ENCODE measurements at regions not wholly inside any gene's neighbourhood (a gene's known extent, or its start where the extent isn't known, plus 50 kb on each side); places are given as distances from the start of the nearest gene placed in this dataset.

DNA sequence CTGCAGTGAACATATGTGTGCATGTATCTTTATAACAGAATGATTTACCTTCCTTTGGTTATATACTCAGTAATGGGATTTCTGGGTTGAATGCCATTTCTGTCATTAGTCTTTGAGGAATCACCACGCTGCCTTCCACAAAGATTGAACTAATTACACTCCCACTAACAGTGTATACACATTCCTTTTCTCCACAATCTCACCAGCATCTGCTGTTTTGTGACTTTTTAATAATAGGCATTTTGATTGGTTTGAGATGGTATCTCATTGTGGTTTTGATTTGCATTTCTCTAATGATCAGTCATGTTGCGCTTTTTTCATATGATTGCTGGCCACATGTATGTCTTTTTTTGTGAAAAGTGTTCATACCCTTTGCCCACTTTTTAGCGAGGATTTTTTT, 680.5 kb downstream of the PTPRC start:
- peak; percentile 18 to 19 for DNase-seq (ENCODE audit: low read depth in 2 of 2)

DNA sequence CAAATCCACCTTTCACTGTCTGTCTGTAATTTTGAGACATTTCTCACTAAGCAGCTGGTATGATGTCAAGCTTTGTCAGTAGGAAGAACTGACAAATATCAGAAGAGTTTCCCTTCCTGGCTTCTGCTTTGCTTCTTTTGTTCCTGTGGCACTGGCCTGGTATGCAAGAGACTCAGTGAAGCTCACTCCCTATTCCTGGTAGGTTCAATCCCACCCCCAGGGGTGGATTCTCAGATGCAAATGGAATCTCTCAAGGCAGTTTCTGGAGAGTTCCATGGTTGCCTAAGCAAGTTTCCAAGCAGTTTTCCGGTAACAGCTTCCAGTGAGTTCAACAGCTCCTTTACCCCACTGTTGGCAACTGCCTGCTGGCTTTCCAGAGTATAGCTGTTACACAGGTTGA, 683.4 kb downstream of the PTPRC start:
- no peak for DNase-seq (ENCODE audit: low read depth in 2 of 2)

DNA sequence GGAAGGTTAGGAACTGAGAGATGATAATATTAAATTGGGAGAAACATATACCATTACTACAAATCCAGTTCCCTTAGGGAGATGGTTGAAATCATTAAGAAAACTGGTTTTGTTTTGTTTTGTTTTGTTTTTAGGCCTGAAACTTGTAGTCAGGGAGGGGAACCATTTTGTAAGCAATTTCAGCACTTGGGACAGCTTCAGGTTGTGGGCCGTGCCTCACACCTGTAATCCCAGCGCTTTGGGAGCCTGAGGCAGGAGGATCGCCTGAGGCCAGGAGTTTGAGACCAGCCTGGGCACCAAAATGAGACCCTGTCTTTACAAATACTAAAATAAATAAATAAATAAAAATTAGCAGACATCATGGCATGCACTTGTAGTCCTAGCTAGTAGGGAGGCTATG, 694.3 kb upstream of the NR5A2 start:
- no peak for DNase-seq (ENCODE audit: low read depth in 2 of 2)

DNA sequence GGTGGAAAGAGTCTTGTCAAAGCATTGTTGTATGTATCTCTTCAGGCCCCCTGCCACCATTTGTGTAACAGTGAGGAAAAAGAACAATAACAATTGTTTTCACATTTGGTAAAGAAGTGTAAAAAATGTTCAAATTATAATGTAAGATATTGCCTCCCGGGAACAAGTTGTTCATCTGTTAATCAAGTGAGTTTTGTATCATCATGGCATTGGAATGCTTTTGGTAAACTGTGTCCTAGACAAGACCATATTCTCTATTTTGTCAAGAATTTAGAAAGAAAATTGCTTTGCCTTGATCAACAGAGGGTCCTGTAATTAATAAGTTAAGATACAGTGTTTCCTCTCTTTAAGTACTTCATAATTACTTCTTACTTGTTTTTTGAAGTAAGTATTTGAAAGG, 692.0 kb upstream of the NR5A2 start:
- DNase-seq (ENCODE audit: low read depth in 2 of 2), result no peak

DNA sequence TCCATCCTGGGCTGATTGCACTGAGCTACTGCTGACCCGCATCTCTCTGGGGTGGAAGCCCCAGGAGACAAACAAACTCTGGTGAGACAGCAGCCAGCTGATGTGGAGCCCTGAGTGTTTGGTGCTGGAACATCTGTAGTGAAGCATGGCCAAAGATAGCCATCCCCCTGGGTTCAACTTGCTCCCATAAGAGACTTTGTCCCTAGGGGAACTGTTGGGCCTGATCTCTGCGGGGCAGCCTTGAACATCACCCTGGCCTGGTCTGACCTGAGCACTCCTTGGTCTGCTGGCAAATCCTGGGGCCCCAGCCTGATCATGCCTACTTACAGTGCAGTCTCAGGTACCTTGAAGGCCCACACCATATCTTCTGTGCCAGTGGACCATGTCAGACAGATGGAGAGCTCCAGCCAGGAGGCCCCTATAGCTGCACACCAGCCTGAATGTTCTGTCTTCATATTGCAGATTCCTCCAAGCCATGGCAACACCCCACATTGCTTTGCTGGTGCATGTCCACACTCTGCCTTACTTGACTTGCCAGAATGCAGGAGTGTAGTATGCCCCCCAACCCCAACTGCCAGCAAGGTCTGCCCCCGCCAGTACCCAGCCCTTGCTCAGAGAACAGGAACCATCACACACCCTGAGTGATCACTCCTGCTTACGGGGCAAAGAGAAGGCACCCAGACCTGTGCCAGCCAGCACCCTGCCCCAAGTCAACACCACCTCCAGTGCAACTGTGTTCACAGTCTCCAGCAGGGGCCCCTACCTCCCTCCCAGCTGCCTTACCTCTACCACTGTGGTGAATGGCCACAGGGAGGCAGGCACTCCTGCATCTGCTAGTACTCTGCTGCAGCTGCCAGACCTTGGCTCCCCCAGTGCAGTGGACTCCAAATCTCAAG, 690.5 kb upstream of the NR5A2 start:
- no peak for DNase-seq (ENCODE audit: low read depth in 2 of 2)

DNA sequence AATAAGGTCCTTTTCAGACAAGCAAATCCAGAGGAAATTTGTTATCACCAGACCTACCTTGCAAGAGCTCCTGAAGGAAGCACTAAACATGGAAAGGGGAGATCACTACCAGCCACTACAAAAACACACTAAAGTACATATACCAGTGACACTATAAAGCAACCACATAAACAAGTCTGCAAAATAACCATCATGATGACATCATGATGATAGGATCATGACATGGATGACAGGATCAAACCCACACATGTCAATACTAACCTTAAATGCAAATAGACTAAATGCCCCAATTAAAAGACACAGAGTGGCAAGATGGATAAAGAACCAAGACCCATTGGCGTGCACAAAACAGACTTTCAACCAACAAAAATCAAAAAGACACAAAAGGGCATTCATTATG, 688.8 kb upstream of the NR5A2 start:
- no peak for DNase-seq (ENCODE audit: low read depth in 2 of 2)

DNA sequence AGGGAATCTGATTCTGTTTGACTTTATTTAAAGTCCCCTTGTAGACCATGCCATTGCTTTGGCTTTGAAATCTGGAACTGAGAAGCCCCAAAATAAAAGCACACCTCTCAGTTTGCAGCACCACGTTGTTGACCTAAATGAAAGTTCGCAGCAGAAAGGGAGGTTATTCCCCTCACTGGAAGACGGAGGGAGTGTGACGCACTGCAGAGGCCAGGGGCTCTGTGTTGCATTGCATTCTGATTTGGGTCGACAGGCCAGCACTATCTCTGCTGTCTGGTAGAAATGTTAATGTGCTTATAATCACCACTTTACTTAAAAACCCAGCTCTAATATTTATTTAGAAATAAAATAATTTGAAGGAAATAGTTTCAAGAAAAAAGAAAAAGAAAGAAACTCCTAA, 675.2 kb upstream of the NR5A2 start:
- no peak for DNase-seq (ENCODE audit: low read depth in 2 of 2)

DNA sequence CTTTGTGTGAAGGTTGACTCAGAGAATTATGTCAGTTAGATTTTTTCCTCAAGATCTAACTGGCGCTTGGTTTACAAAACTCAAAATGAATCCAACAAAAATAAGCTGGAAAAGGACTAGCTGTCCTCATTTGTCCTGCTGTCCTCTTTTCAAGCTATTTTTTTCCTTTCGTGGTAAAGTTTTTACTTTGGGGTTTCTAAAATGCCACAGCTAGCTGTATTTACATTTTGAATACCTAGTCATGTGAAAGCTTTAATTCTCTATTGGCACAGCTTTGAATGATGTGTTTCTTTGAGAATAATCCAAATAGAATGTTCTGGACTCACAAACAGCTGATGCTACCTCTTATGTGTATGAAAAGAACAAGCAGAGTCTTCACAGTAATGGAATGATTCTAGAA, 673.6 kb upstream of the NR5A2 start:
- DNase-seq (ENCODE audit: low read depth in 2 of 2), result no peak

DNA sequence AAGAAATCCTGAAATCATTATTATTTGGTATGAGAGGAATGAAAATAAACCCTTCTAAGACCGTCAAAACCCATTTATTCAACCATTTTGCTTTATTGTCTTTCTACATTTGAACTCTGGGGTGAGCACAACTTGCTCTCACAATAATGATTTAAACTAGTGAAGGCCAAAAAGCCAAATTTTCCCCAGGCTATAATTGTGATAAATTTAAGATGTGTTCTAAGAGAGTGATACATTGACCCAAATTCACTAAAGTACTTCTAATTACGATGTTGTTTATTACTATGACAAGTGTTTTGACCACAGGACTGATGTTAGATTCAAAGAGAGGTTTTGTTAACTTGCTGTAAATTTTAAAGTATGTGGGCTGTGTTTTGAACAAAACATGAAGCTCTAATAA, 670.9 kb upstream of the NR5A2 start:
- no peak for DNase-seq (ENCODE audit: low read depth in 2 of 2)

DNA sequence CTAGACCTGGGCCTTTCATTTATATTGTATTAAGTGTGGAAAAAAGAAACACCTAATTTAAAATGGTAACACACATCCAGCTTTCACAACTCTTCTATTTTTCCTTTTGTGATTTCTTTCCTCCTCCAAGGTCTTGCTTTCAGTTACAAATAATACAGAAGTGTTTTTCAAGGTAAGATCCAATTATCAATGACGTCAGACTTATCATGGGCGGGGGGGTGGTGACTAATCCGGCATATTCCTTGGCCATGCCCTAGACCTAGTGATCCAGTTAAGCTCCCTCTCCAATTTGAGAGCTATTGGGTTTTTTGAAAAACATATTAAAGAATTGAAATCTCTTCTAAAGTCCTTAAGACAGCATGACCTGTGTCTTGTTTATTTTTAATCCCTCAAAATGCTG, 669.9 kb upstream of the NR5A2 start:
- no peak for DNase-seq (ENCODE audit: low read depth in 2 of 2)

DNA sequence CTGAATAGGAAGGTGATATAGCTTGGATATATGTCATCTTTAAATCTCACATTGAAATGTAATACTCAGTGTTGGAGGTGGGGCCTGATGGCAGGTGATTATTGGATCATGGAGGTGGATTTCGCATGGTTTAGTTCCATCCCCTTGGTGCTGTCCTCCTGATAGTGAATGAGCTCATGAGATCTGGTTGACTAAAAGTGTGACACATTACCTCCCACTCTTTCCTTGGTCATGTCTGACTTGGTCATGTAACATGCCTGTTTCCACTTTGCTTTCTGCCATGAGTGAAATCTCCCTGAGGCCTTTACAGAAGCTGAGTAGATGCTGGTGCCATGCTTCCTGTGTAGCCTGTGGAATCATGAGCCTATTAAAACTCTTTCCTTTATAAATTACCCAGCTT, 664.5 kb upstream of the NR5A2 start:
- no peak for DNase-seq (ENCODE audit: low read depth in 2 of 2)

DNA sequence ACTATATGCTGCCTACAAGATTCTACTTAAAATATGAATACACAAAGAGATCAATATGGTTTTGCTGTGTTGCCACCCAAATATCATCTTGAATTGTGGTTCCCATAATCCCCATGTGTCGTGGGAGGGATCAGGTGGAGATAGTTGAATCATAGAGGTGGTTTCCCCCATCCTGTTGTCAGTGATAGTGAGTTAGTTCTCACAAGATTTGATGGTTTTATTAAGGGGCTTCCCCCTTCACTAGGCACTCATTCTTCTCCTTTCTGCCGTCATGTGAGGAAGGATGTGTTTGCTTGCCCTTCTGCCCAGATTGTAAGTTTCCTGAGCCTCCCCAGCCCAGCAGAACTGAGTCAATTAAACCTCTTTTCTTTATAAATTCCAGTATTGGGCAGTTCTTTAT, 654.4 kb upstream of the NR5A2 start:
- no peak for DNase-seq (ENCODE audit: low read depth in 2 of 2)

DNA sequence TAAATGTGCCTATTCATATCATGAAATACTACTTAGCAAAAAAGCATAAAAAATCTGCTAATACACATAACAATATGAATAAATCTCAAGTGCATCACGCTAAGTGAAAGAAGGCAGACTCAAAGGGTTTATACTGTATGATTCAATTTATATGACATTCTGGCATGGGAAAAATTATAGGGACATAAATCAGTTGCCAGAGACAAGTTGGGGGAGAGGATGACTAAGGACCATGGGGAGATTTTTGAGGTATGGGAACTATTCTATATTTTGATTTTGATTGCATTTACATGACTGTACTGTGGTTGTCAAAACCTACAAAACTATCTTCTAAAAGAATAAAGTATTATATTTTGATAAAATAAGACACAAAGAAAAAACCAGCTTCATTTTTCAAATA, 650.3 kb upstream of the NR5A2 start:
- no peak for DNase-seq (ENCODE audit: low read depth in 2 of 2)

DNA sequence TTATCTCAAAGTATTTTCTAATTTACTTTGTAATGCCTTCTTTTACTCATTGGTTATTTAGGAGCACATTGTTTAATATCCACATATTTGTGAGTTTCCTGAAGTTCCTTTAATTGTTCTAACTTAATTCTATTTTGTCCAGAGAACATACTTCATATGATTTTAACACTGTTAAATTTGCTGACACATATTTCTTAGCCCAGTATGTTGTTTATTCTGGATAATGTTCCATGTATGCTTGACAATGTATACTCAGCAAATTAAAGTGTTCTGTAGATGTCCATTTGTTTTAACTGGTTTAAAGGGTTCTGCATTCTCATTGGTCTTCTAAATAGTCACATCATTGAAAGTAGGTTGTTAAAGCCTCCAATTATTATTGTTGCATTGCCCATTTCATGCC, 643.7 kb upstream of the NR5A2 start:
- DNase-seq (ENCODE audit: low read depth in 2 of 2), result no peak

DNA sequence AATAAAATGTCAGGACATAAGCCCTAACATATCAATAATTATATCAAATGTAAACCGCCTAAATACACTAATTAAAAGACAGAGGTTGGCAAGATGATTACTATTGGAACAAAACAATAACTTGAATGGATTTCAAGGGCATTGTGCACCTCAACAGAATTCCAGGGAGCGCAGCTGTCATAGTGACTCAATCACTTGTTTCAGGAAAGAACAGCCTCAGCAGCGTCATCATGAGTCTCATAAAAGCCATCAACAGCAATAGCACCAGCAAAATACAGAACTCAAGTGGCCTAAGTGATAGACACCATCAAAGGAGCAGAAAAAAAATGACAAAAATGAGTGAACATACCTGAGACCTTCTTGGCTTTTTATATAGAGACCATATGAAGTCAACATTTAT, 632.7 kb upstream of the NR5A2 start:
- DNase-seq (ENCODE audit: low read depth in 2 of 2), result no peak

DNA sequence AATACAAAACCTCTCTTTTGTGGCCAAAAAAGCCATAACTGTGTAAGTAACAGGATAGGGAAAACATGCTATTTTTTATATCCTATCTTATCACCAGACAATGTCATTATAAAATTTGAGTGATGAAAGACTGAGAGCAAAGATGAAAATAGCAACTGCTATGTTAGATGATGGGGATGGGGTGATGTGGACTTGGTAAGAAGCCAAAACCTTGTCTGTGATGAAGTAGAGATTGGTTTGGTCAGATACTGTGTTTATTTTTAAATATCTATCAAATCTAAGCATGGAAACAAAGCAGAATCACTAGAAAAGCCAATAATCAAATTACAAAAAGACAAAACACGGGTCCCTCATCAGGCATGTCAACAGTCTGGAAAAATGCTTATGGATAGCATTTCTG, 631.1 kb upstream of the NR5A2 start:
- no peak for DNase-seq (ENCODE audit: low read depth in 2 of 2)

DNA sequence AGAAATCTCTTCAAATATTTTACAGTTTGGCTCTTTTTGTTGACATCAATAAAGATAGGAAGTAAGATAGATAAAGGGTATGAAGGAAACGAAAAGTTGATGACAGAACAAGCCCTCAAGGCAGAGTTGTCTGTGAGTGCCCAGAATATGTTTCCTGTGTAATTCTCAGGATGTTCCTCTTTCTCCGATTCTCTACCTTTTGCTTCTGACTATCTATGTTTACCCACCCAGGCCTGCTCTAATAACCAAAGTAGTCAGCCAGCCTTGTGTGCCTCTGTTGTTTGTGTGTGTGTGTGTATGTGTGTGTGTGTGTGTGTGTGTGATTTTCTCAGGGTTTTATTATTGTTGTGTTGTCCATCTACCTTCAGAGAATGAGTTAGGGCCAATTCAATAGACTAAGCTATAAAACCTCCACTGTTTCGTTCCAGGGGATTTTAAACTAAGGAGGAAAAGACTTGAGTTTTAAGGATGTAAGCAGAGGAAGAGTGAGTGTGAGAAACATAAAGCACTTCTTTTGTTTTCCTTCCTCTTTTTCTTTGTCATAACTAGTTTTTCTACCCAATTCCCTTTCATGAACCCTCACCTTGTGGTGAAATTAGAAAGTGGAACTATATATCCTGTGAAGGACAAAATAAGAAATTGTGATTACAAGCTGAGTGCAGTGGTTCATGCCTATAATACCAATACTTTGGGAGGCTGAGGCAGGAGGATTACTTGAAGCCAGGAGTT, 627.4 kb upstream of the NR5A2 start:
- DNase-seq (ENCODE audit: low read depth in 2 of 2), result no peak

DNA sequence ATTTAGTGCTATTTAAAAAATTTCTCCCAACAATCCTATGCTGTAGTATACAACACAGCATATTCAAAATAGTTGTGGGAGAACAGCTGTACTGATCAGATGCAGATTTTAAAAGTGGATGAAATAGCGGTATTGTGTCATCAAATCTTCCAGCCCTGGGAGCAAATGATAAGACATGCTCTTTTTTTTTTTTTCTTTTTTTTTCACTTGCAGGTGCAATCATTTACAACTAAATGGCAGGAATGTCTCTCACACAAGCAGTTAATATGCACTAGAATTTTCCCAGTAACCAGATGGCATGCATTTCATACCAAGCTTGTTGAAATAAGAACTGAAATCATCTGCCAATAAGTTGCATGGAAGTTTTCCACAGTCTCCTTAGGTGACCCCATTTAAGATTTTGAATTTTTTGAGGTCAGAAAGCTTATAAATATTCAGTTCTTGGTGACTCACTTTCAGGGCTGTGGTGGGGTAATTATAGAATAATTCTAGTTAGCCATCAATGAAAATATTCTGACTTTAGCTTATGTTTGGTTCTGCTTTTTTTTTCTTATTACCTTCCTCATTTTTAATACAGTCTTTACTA, 623.9 kb upstream of the NR5A2 start:
- DNase-seq (ENCODE audit: low read depth in 2 of 2), result peak; percentile 78 to 84

DNA sequence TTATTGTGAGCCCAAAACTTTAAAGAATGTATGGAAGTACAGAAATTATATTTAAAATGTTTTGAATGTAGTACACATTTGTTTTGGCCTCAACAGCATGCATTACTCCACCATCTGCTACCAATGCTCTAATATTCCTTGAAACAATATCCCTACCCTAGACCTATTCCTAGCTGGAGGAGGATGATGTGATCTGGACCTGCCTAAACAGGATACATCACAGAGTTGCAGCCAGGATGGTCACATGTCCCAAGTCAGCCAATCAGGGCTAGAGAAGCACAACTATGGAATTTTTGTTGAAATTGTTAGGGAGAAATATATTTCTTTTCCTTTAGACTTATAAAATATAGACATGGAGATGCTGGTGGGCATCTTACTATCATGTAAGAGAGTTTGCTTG, 623.3 kb upstream of the NR5A2 start:
- DNase-seq (ENCODE audit: low read depth in 2 of 2), result peak; percentile 16 to 20

DNA sequence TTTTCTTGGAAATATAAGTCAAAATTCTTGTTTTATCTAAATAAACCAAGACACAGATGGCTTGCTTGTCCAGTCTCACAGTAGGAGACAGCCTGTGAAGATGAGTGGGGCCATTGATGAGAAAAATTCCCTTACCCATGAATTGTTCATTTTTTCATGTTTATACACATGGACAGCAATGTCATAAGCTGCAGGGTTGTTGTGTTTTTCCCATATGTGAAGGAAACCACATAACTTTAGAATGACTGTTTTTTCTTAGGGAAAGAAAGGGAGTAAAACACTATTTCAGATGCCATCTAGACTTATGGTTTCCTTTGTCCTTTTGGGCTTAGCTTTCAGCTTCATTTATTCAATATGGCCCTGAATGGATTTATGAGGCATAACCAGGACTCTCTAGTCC, 622.5 kb upstream of the NR5A2 start:
- DNase-seq (ENCODE audit: low read depth in 2 of 2), result peak in 1 of 2 experiments; percentile 8

DNA sequence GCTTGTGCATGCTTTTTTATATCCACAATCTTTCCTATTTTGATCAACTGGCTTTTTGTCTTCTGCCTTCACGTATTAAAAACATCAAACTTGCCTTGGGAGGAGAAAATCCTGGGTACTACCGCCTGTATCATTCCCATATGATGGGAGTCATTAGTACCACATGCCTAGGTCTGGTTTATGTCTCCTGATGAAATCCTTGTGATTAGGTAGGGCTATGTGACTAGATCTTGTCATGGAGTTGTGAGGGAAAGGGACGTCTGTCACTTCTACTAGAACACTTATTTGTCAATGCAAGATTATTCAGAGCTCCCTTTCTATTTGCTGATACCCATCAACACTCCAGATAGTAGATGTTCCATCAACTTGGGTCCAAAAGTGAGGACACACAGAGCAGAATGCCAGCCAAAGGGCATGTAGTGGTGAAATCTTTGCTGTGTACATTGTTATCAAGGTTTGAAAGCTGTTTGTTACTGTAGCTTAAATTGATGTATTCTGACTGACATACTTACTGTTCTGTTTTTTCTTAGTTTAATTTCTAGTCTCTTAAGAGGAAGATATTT, 621.8 kb upstream of the NR5A2 start:
- DNase-seq (ENCODE audit: low read depth in 2 of 2), result no peak

DNA sequence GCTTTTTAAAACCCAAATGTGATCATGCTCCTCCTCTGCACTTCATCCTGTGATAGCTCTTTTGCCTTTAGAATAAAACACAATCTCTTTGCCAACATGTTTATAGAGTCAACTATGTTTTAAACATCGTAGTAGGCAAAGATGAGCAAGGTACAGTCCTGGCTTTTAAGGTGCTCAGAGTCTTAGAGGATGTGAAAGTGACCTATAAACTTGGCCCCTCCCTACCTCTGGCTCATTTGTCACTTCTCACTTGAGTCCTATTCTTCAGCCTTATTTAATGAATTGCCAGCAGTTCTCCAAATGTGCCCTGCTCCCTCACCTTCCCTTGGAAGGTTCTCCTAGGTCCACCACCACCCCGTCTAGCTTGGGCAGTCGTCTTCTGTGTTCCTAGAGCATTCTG, 617.0 kb upstream of the NR5A2 start:
- DNase-seq (ENCODE audit: low read depth in 2 of 2), result no peak

DNA sequence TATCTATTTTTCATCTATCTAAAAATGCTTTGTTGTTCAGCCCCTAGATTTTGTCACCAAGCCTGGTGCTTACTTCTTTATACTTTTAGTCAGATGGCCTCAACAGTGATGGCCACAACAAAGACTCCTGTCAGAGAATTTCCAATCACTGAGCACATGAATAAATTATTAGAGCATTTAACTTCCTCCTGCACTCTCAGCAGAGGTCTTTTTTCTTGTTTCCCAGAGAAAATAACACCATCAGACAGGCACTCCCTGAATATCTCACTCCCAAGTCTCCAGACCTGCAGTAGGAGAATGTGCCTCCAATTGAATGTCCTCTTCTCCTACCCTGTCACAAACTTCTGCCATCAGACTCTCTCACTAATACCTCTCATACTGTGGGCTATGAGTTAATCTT, 616.0 kb upstream of the NR5A2 start:
- DNase-seq (ENCODE audit: low read depth in 2 of 2), result no peak
